Panc1 (cell line): ENCODE measurements at regions not wholly inside any gene's neighbourhood (a gene's known extent, or its start where the extent isn't known, plus 50 kb on each side); places are given as distances from the start of the nearest gene placed in this dataset.

Source experiments
- ATAC-seq: fragments of 200-7000 bp; cut with Tn5 transposase; 2 replicates; pipeline ENCODE4 v1.9.1; 2020; ENCODE audit warnings: mild to moderate bottlenecking, moderate library complexity
- BruUV-seq: library from RNA; stranded (reverse); fragments of 400-500 nt; replicated peaks from 2 replicates; lab custom pipeline; 2021; lab: Mats Ljungman, UMichigan
- CTCF ChIA-PET: fragments of 300-600 bp; sonication (Branson Sonifier 250); formaldehyde crosslinking; loops from one replicate; lab custom pipeline; 2022; ENCODE audit warnings: antibody characterized with exemption; lab: Charles Lee
- POLR2A ChIA-PET: fragments of 300-600 bp; sonication (Branson Sonifier 250); formaldehyde crosslinking; loops from one replicate; lab custom pipeline; 2022; ENCODE audit warnings: antibody characterized with exemption; lab: Charles Lee
- DNase-seq: peaks from one replicate; pipeline ENCODE4 v3.0.0-alpha.2; 2010; ENCODE audit warnings: low read depth, low spot score
- H3K27ac ChIP-seq: 2 replicates; pipeline ENCODE4 v1.5.1; 2011; ENCODE audit warnings: mild to moderate bottlenecking, low read length, inconsistent platforms
- H3K27me3 ChIP-seq: fragments of 200-500 bp; sonication (Bioruptor generic); 2 replicates; pipeline ENCODE4 v1.6.0; 2014; ENCODE audit warnings: low read length, inconsistent platforms; ENCODE audit not compliant: control insufficient read depth, insufficient read depth
- H3K36me3 ChIP-seq: fragments of 200-500 bp; sonication (Bioruptor generic); 2 replicates; pipeline ENCODE4 v1.5.1; 2014; ENCODE audit warnings: inconsistent platforms, mild to moderate bottlenecking, low read length, moderate library complexity; ENCODE audit not compliant: control insufficient read depth, insufficient read depth
- H3K4me1 ChIP-seq: 2 replicates; pipeline ENCODE4 v1.5.1; 2011; ENCODE audit warnings: inconsistent platforms, mild to moderate bottlenecking, low read length, moderate library complexity; ENCODE audit not compliant: control insufficient read depth, insufficient read depth
- H3K4me3 ChIP-seq, 2 experiments: 2 replicates each; pipeline ENCODE4 v1.5.1; 2011 to 2012; ENCODE audit warnings: low read depth in 2 of 2, low read length in 2 of 2, mild to moderate bottlenecking in 2 of 2, inconsistent platforms in 1 of 2, moderate library complexity in 1 of 2
- H3K9me3 ChIP-seq: fragments of 200-500 bp; sonication (Bioruptor generic); 2 replicates; pipeline ENCODE4 v1.5.1; 2014; ENCODE audit warnings: low read depth, mild to moderate bottlenecking, inconsistent platforms, low read length, moderate library complexity; ENCODE audit not compliant: control insufficient read depth, insufficient read depth
- CTCF ChIP-seq: fragments of 450-650 bp; IDR thresholded peaks from 2 replicates; pipeline ENCODE4 v1.5.1; 2017; ENCODE audit warnings: mild to moderate bottlenecking
- POLR2AphosphoS5 ChIP-seq: IDR thresholded peaks from 2 replicates; pipeline ENCODE4 v1.6.1; 2012; ENCODE audit warnings: mild to moderate bottlenecking, low read depth, low read length, moderate library complexity
- REST ChIP-seq, 2 experiments: IDR thresholded peaks; 2 replicates each; pipeline ENCODE4 v1.6.1; 2011 to 2012; ENCODE audit warnings: low read depth in 2 of 2, control low read depth in 1 of 2, low read length in 1 of 2, mild to moderate bottlenecking in 1 of 2, moderate library complexity in 1 of 2; ENCODE audit not compliant: insufficient read depth in 1 of 2
- SIN3A ChIP-seq: IDR thresholded peaks from 2 replicates; pipeline ENCODE4 v1.6.1; 2012; ENCODE audit warnings: low read depth, mild to moderate bottlenecking, low read length, moderate library complexity, borderline replicate concordance; ENCODE audit not compliant: insufficient read depth
- TCF7L2 ChIP-seq: IDR thresholded peaks from 2 replicates; pipeline ENCODE4 v1.6.1; 2011; ENCODE audit warnings: mild to moderate bottlenecking, low read depth, low read length, inconsistent platforms
- in situ Hi-C: cut with HindIII; loops from 2 replicates; pipeline ENCODE4 v1.10.0; 2016; ENCODE audit warnings: low sequenced_read_pairs, low pct_unique_long_range_greater_than_20kb
- intact Hi-C: fragments of 100-400 bp; cut with micrococcal nuclease; formaldehyde crosslinking; loops from one replicate; pipeline ENCODE4 v1.10.0; 2022; ENCODE audit not compliant: unreplicated experiment

GRCh38 chr5:104955479-104955878 lies 1392.9 kb upstream of the NUDT12 start:
- intact Hi-C loops: no loop called here

GRCh38 chr5:104952876-104953275 lies 1390.3 kb upstream of the NUDT12 start:
- TF ChIP-seq CTCF (no peak), TCF7L2 (no peak), REST (IDR thresholded peaks at IDR 0.05; ENCODE audit: insufficient read depth in 1 of 2, low read depth in 2 of 2, low read length in 1 of 2) (no peak), SIN3A (no peak), POLR2AphosphoS5 (no peak)
- ATAC-seq (no peak), DNase-seq (no peak)
- no peaks in the 10 kb centered on the region for H3K36me3 ChIP-seq
- no peaks in the 10 kb centered on the region for H3K9me3 ChIP-seq
- intact Hi-C loops (no loop called here), in situ Hi-C loops (no loop called here)
- ChIA-PET POLR2A (interaction anchor here (0.6 kb wide), 1 partner anchor 15 kb away, joined by 3 read pairs; no protein-coding TSS in a partner anchor), CTCF (no interaction called here)
- BruUV-seq: no TSS peak
- no peaks in the 10 kb centered on the region for H3K4me1 ChIP-seq
- no peaks in the 10 kb centered on the region for H3K27me3 ChIP-seq
- no peak overlapping the region for H3K4me3 ChIP-seq
- H3K27ac ChIP-seq: no peak overlapping the region

More at GRCh38 chr5:104955479-104955878, 1392.9 kb upstream of the NUDT12 start:
- Histone ChIP-seq H3K36me3 (no peaks in the 10 kb centered on the region), H3K27ac (no peak overlapping the region), H3K4me1 (no peaks in the 10 kb centered on the region), H3K4me3 (no peak overlapping the region), H3K27me3 (no peaks in the 10 kb centered on the region), H3K9me3 (no peaks in the 10 kb centered on the region)
- TF ChIP-seq SIN3A: no peak
- TF ChIP-seq CTCF: no peak
- no peak for TF ChIP-seq POLR2AphosphoS5
- no peak for TF ChIP-seq REST (IDR thresholded peaks at IDR 0.05; ENCODE audit: insufficient read depth in 1 of 2, low read depth in 2 of 2, low read length in 1 of 2)
- TF ChIP-seq TCF7L2: no peak
- POLR2A ChIA-PET: no interaction called here
- in situ Hi-C loops: no loop called here
- BruUV-seq: no TSS peak
- DNase-seq (no peak), ATAC-seq (no peak)
- CTCF ChIA-PET: no interaction called here
